ENCODE measurements at regions not wholly inside any gene's neighbourhood (a gene's known extent, or its start where the extent isn't known, plus 50 kb on each side); places are given as distances from the start of the nearest gene placed in this dataset.
"Not testable (repeated sequence)": the region's sequence is repeated elsewhere in the genome, so short reads cannot be mapped to it uniquely, and the experiment has no call there.

- H3K9me3 ChIP-seq; ATAC-seq; H3K4me3 ChIP-seq; H3K4me1 ChIP-seq; H3K27me3 ChIP-seq; intact Hi-C loops (cut with DNase I); H3K27ac ChIP-seq; H3K36me3 ChIP-seq; DNase-seq: not testable (repeated sequence)
Observed at GRCh38 chr2:87334888-87335287, 313.2 kb upstream of the PLGLB1 start.

GRCh38 chr2:87338998-87339397 is 317.4 kb upstream of the PLGLB1 start:
- intact Hi-C loops (cut with DNase I); H3K27ac ChIP-seq; H3K36me3 ChIP-seq; DNase-seq; H3K9me3 ChIP-seq; H3K4me1 ChIP-seq; H3K27me3 ChIP-seq; H3K4me3 ChIP-seq: not testable (repeated sequence)
- peak; percentile 69 for ATAC-seq

GRCh38 chr2:87341601-87342014 is 320.0 kb upstream of the PLGLB1 start:
- peak; percentile 56 to 76 for TF ChIP-seq CTCF (IDR thresholded peaks at IDR 0.05)
- H3K4me3 ChIP-seq; H3K27me3 ChIP-seq; H3K27ac ChIP-seq; H3K9me3 ChIP-seq; intact Hi-C loops (cut with DNase I); H3K4me1 ChIP-seq; H3K36me3 ChIP-seq: not testable (repeated sequence)
- ATAC-seq, result peak; percentile 64
- DNase-seq, result peak; percentile 18 to 91 (median 67)

- intact Hi-C loops (cut with DNase I); H3K9me3 ChIP-seq; H3K36me3 ChIP-seq; H3K4me3 ChIP-seq; ATAC-seq; H3K4me1 ChIP-seq; H3K27me3 ChIP-seq; H3K27ac ChIP-seq: not testable (repeated sequence)
- DNase-seq, result peak in 1 of 4 donors; percentile 80
Observed at GRCh38 chr2:87342175-87342574, 320.5 kb upstream of the PLGLB1 start.

- H3K4me1 ChIP-seq; H3K9me3 ChIP-seq; H3K36me3 ChIP-seq; H3K27me3 ChIP-seq; intact Hi-C loops (cut with DNase I); H3K4me3 ChIP-seq; ATAC-seq; H3K27ac ChIP-seq: not testable (repeated sequence)
- DNase-seq, result peak in 1 of 4 donors; percentile 15
Observed at GRCh38 chr2:87343347-87343746, 321.7 kb upstream of the PLGLB1 start.

- intact Hi-C loops (cut with DNase I); H3K36me3 ChIP-seq; H3K27me3 ChIP-seq; H3K27ac ChIP-seq; DNase-seq; H3K4me1 ChIP-seq; ATAC-seq; H3K9me3 ChIP-seq; H3K4me3 ChIP-seq: not testable (repeated sequence)
Observed at GRCh38 chr2:87345283-87345682, 323.6 kb upstream of the PLGLB1 start.

- H3K4me1 ChIP-seq; ATAC-seq; H3K27me3 ChIP-seq; H3K27ac ChIP-seq; H3K36me3 ChIP-seq; H3K4me3 ChIP-seq; intact Hi-C loops (cut with DNase I); H3K9me3 ChIP-seq: not testable (repeated sequence)
- peak in 1 of 4 donors; percentile 59 for DNase-seq
Observed at GRCh38 chr2:87348556-87348955, 326.9 kb upstream of the PLGLB1 start.

GRCh38 chr2:87349006-87349405 is 327.4 kb upstream of the PLGLB1 start:
- intact Hi-C loops (cut with DNase I); H3K36me3 ChIP-seq; H3K27ac ChIP-seq; H3K4me3 ChIP-seq; ATAC-seq; H3K27me3 ChIP-seq; H3K4me1 ChIP-seq; H3K9me3 ChIP-seq: not testable (repeated sequence)
- DNase-seq, result peak in 1 of 4 donors; percentile 20

GRCh38 chr2:87352178-87352934 is 330.7 kb upstream of the PLGLB1 start:
- H3K4me3 ChIP-seq; H3K27me3 ChIP-seq; H3K36me3 ChIP-seq; intact Hi-C loops (cut with DNase I); H3K4me1 ChIP-seq; H3K9me3 ChIP-seq; H3K27ac ChIP-seq; ATAC-seq: not testable (repeated sequence)
- peak in 1 of 4 donors; percentile 51 for DNase-seq

- H3K4me1 ChIP-seq; H3K27ac ChIP-seq; H3K36me3 ChIP-seq; H3K4me3 ChIP-seq; H3K27me3 ChIP-seq; intact Hi-C loops (cut with DNase I); H3K9me3 ChIP-seq; DNase-seq; ATAC-seq: not testable (repeated sequence)
Observed at GRCh38 chr2:87353408-87353807, 331.8 kb upstream of the PLGLB1 start.

GRCh38 chr2:87354102-87354501 is 332.5 kb upstream of the PLGLB1 start:
- ATAC-seq; intact Hi-C loops (cut with DNase I): not testable (repeated sequence)
- DNase-seq, result peak in 1 of 4 donors; percentile 16

GRCh38 chr2:87360250-87360649 is 338.6 kb upstream of the PLGLB1 start:
- DNase-seq; H3K27ac ChIP-seq; intact Hi-C loops (cut with DNase I): not testable (repeated sequence)

More at GRCh38 chr2:87354102-87354501, 332.5 kb upstream of the PLGLB1 start:
- not testable (repeated sequence) for H3K9me3 ChIP-seq, H3K36me3 ChIP-seq, H3K27me3 ChIP-seq, H3K4me1 ChIP-seq, H3K27ac ChIP-seq, H3K4me3 ChIP-seq

GRCh38 chr2:87360927-87361326 is 339.3 kb upstream of the PLGLB1 start:
- H3K27ac ChIP-seq; H3K9me3 ChIP-seq; ATAC-seq; H3K4me1 ChIP-seq; H3K27me3 ChIP-seq; intact Hi-C loops (cut with DNase I); DNase-seq; H3K36me3 ChIP-seq; H3K4me3 ChIP-seq: not testable (repeated sequence)

More at GRCh38 chr2:87360250-87360649, 338.6 kb upstream of the PLGLB1 start:
- H3K4me1 ChIP-seq, H3K4me3 ChIP-seq, H3K9me3 ChIP-seq, H3K27me3 ChIP-seq, ATAC-seq, H3K36me3 ChIP-seq: not testable (repeated sequence)

Data from left lung (tissue), 4 donors.